Mesothelial cell of epicardium (in vitro differentiated cells): ENCODE measurements at regions not wholly inside any gene's neighbourhood (a gene's known extent, or its start where the extent isn't known, plus 50 kb on each side); places are given as distances from the start of the nearest gene placed in this dataset.

Experiments
- DNase-seq, 2 experiments: peaks; one replicate each; pipeline ENCODE4 v3.0.0; 2021; ENCODE audit warnings: low spot score in 2 of 2; ENCODE audit not compliant: unreplicated experiment in 2 of 2
- H3K27ac Mint-ChIP-seq: 2 replicates; pipeline ENCODE4 v1.8.0; 2021; ENCODE audit warnings: mixed read lengths
- H3K27me3 Mint-ChIP-seq: 2 replicates; pipeline ENCODE4 v1.8.0; 2021; ENCODE audit warnings: low read depth, mixed read lengths
- H3K36me3 Mint-ChIP-seq: 2 replicates; pipeline ENCODE4 v1.8.0; 2021; ENCODE audit warnings: mixed read lengths
- H3K4me1 Mint-ChIP-seq: 2 replicates; pipeline ENCODE4 v1.8.0; 2021; ENCODE audit warnings: mixed read lengths
- H3K4me3 Mint-ChIP-seq: 2 replicates; pipeline ENCODE4 v1.8.0; 2021; ENCODE audit warnings: mild to moderate bottlenecking, moderate library complexity, mixed read lengths
- H3K9me3 Mint-ChIP-seq: 2 replicates; pipeline ENCODE4 v1.8.0; 2021; ENCODE audit warnings: mixed read lengths
- TF ChIP-seq, protein P1 (sequence below): fragments of 200-600 bp; sonication (generic); IDR thresholded peaks from one replicate; pipeline ENCODE4 v1.5.0; 2021; ENCODE audit warnings: antibody characterized with exemption; ENCODE audit not compliant: unreplicated experiment

GRCh38 chr3:102529452-102529851 is 94.6 kb downstream of the ZPLD1 start:
- Mint-ChIP-seq H3K27me3 (peaks cover 2% of the 10 kb centered on the region), H3K27ac (no peak overlapping the region), H3K4me3 (no peak overlapping the region), H3K36me3 (no peaks in the 10 kb centered on the region), H3K9me3 (no peaks in the 10 kb centered on the region), H3K4me1 (no peaks in the 10 kb centered on the region)
- DNase-seq: no peak
- TF ChIP-seq, protein P1, sequence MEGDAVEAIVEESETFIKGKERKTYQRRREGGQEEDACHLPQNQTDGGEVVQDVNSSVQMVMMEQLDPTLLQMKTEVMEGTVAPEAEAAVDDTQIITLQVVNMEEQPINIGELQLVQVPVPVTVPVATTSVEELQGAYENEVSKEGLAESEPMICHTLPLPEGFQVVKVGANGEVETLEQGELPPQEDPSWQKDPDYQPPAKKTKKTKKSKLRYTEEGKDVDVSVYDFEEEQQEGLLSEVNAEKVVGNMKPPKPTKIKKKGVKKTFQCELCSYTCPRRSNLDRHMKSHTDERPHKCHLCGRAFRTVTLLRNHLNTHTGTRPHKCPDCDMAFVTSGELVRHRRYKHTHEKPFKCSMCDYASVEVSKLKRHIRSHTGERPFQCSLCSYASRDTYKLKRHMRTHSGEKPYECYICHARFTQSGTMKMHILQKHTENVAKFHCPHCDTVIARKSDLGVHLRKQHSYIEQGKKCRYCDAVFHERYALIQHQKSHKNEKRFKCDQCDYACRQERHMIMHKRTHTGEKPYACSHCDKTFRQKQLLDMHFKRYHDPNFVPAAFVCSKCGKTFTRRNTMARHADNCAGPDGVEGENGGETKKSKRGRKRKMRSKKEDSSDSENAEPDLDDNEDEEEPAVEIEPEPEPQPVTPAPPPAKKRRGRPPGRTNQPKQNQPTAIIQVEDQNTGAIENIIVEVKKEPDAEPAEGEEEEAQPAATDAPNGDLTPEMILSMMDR: no peak

- DNase-seq: no peak
- Mint-ChIP-seq H3K9me3 (no peaks in the 10 kb centered on the region), H3K27ac (no peak overlapping the region), H3K4me3 (no peak overlapping the region), H3K36me3 (no peaks in the 10 kb centered on the region), H3K4me1 (no peaks in the 10 kb centered on the region), H3K27me3 (no peaks in the 10 kb centered on the region)
- TF ChIP-seq, protein P1: no peak
These were observed 95.8 kb downstream of the ZPLD1 start for GRCh38 chr3:102530415-102531181.

- no peak for DNase-seq
- TF ChIP-seq, protein P1: no peak
- no peaks in the 10 kb centered on the region for H3K27me3 Mint-ChIP-seq
- no peaks in the 10 kb centered on the region for H3K9me3 Mint-ChIP-seq
- no peaks in the 10 kb centered on the region for H3K36me3 Mint-ChIP-seq
- peaks cover 4% of the 10 kb centered on the region for H3K4me1 Mint-ChIP-seq
- no peak overlapping the region for H3K4me3 Mint-ChIP-seq
- no peak overlapping the region for H3K27ac Mint-ChIP-seq
These were observed 96.9 kb downstream of the ZPLD1 start for GRCh38 chr3:102531686-102532085.

DNA sequence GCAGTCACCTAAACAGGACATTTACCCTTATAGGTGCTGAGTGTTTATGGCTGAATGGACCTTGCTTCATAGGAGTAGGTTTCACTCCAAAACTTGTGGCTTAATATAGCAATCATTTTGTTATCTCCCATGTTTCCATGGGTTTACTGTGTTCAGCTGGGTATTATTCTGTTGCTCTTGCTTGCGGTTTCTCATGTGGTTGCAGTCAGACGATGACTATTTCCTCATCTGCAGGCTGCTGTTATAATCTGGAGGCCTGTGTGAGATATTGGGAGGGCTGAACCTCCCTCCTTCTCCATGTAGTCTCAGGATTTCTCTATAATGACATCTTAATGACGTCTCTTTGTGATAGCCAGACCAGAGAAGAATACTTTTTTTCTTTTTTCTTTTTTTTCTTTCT is 98.1 kb downstream of the ZPLD1 start:
- H3K36me3 Mint-ChIP-seq: no peaks in the 10 kb centered on the region
- H3K4me3 Mint-ChIP-seq: no peak overlapping the region
- TF ChIP-seq, protein P1: no peak
- no peaks in the 10 kb centered on the region for H3K9me3 Mint-ChIP-seq
- H3K27ac Mint-ChIP-seq: no peak overlapping the region
- peaks cover 2% of the 10 kb centered on the region for H3K27me3 Mint-ChIP-seq
- H3K4me1 Mint-ChIP-seq: peaks cover 4% of the 10 kb centered on the region
- DNase-seq: no peak

DNA sequence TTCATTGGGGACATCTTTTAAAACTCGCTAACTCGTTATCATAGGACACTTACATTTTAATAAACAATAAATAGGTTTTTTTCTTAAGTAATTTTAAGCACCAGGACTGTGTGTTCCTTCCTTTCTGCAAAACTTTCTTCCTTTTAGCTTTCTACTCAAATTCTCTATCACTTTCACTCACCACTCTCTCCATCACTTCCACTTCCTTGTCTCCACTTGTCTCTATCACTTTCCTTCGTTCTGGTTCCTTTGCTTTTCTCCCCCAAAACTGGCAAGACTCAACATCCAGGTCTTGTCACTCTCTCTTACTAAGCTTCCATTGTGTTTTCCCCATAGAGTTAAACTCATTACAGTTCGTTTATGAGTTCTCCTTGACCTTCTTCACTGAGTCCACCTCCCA is 99.0 kb downstream of the ZPLD1 start:
- H3K4me3 Mint-ChIP-seq: no peak overlapping the region
- TF ChIP-seq, protein P1: no peak
- no peaks in the 10 kb centered on the region for H3K36me3 Mint-ChIP-seq
- H3K4me1 Mint-ChIP-seq: peaks cover 4% of the 10 kb centered on the region
- H3K27me3 Mint-ChIP-seq: peaks cover 4% of the 10 kb centered on the region
- DNase-seq: no peak
- no peak overlapping the region for H3K27ac Mint-ChIP-seq
- H3K9me3 Mint-ChIP-seq: no peaks in the 10 kb centered on the region

DNA sequence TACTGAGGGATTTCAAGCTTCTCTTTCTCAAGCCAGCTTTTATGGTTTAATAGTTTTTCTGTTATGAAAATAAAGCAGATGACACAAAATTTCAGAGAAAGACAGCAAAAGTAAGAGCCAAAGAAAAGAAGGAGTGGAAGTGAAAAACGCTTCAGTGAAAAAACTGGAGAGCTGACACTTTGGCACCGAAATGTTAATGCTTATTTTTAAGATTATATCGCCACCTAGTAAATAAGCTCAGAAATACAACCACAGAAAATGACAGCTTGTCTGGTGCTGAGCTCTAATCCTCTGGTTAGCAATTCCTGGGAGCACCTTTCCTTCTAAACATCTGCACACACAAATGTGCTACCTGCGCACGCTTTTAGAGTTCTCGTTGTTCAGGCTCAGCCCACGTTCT is 101.6 kb downstream of the ZPLD1 start:
- Mint-ChIP-seq H3K4me3 (no peak overlapping the region), H3K4me1 (peaks cover 4% of the 10 kb centered on the region), H3K9me3 (no peaks in the 10 kb centered on the region), H3K36me3 (no peaks in the 10 kb centered on the region), H3K27me3 (peaks cover 13% of the 10 kb centered on the region), H3K27ac (no peak overlapping the region)
- TF ChIP-seq, protein P1: peak; percentile 57
- DNase-seq: no peak
